ENCODE measurements at regions not wholly inside any gene's neighbourhood (a gene's known extent, or its start where the extent isn't known, plus 50 kb on each side); places are given as distances from the start of the nearest gene placed in this dataset.

DNA sequence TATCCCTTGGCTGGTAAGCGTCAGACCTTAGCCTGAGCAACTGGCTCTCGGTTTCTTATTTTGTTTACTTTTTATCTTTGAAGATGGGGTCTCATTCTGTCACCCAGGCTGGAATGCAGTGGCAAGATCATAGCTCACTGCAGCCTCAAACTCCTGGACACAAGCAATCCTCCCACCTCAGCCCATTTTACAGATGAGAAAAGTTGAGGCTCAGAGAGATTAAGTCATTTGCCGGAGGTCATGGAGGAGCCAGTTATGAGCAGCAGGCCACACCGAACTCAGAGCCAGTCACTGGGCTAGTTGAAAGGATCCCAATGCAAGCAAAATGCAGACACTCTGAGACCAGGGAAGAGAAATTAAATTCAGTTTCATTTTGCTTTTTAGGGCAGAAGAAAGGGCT, 293.6 kb downstream of the SHQ1 start:
- no peak for DNase-seq (ENCODE audit: low spot score in 2 of 2)
- no peak overlapping the region for H3K4me3 Mint-ChIP-seq
- no peak for ATAC-seq
- H3K9me3 Mint-ChIP-seq: peaks cover 4% of the 10 kb centered on the region
- H3K4me1 Mint-ChIP-seq: peaks cover 13% of the 10 kb centered on the region
- H3K36me3 Mint-ChIP-seq: no peaks in the 10 kb centered on the region
- H3K27ac Mint-ChIP-seq: no peak overlapping the region

GRCh38 chr3:72553298-72553697, 294.9 kb downstream of the SHQ1 start:
- H3K36me3 Mint-ChIP-seq: no peaks in the 10 kb centered on the region
- H3K4me1 Mint-ChIP-seq: peaks cover 20% of the 10 kb centered on the region
- H3K9me3 Mint-ChIP-seq: peaks cover 4% of the 10 kb centered on the region
- H3K27ac Mint-ChIP-seq: no peak overlapping the region
- no peak overlapping the region for H3K4me3 Mint-ChIP-seq
- DNase-seq (ENCODE audit: low spot score in 2 of 2) (no peak), ATAC-seq (no peak)

DNA sequence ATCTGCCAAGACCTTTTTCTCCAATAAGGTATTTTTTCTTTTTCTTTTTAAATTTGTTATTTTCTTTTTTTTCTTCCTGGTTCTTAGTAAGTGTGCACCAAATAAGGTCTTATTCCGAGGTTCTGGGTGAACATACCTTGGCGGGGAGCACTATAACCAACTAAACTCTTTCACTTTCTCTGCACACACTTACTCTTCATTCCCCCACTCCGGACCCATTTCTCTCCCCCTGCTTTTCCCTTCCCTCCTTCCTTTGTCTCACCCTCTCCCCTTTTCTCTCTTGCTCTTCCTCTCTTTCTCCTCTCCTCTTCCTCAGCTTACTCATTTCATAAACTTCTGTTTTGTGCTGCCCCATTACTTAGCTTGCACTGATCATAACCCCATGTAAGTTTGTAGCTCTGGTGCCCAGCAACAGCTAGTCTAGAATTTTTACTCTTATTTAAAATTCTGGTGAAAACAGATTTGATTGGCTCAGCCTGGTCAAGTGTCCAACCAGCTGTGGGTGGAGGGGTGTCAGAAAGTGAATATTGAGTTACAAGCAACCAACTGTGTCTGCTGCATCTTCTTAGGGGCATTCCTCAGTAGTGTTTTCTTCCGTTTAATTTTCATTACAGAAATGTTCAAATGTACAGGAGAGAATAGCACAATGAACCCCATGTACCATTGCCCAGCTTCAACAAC, 297.5 kb downstream of the SHQ1 start:
- Mint-ChIP-seq H3K27ac (peak overlapping the region; percentile 95), H3K4me3 (peak overlapping the region; percentile 56), H3K36me3 (no peaks in the 10 kb centered on the region), H3K4me1 (peaks cover 20% of the 10 kb centered on the region), H3K9me3 (no peaks in the 10 kb centered on the region)
- DNase-seq (ENCODE audit: low spot score in 2 of 2) (no peak), ATAC-seq (no peak)

- Mint-ChIP-seq H3K27ac (peak overlapping the region; percentile 95), H3K4me3 (peak overlapping the region; percentile 56), H3K9me3 (no peaks in the 10 kb centered on the region), H3K4me1 (peaks cover 20% of the 10 kb centered on the region), H3K36me3 (no peaks in the 10 kb centered on the region)
- DNase-seq (ENCODE audit: low spot score in 2 of 2): peak in 1 of 2 donors; percentile 62
- ATAC-seq: peak; percentile 49
Measured at GRCh38 chr3:72549761-72550581, 298.3 kb downstream of the SHQ1 start.

DNA sequence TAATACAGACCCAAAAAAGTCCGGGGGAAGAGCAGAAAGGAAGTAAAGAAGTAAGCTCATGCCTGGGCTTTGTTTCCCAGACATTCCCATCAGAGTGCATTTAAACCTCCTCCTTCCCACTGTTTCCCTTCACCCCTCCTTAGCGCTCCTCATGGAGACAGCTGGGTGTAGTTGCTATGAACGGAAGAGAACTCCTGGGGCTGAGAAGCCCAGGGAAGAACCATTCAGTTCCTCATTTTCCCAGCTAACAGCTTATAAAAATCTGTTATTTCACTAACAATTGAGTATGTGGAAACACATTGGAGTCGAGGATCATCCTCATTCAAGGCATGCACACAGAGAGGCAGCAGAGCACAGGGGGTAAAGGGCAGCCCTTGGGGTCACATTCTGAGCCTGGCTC, 299.3 kb downstream of the SHQ1 start:
- no peak for DNase-seq (ENCODE audit: low spot score in 2 of 2)

DNA sequence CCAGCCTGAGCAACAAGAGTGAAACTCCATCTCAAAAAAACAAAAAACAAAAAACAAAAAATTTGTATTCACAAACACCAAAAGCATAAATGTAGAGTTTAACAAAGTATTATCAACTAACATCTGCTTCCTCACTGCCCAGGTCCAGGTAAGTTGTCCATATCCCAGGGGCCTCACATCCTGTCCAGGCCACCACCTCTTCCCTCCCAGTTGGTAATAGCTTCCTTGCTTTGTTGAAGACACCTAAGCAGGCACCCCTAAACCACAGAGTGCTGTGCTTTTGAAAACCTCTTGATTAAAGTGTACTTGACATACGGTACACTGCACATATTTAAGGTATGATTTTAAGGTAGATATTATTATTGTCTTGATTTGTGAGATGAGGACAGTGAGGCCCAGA, 299.8 kb downstream of the SHQ1 start:
- ATAC-seq (no peak), DNase-seq (ENCODE audit: low spot score in 2 of 2) (no peak)
- Mint-ChIP-seq H3K4me3 (no peak overlapping the region), H3K27ac (no peak overlapping the region), H3K36me3 (no peaks in the 10 kb centered on the region), H3K4me1 (peaks cover 20% of the 10 kb centered on the region), H3K9me3 (no peaks in the 10 kb centered on the region)

More for the DNA sequence above, 299.3 kb downstream of the SHQ1 start:
- Mint-ChIP-seq H3K36me3 (no peaks in the 10 kb centered on the region), H3K4me1 (peaks cover 20% of the 10 kb centered on the region), H3K27ac (peak overlapping the region; percentile 95), H3K4me3 (peak overlapping the region; percentile 56), H3K9me3 (no peaks in the 10 kb centered on the region)
- no peak for ATAC-seq

DNA sequence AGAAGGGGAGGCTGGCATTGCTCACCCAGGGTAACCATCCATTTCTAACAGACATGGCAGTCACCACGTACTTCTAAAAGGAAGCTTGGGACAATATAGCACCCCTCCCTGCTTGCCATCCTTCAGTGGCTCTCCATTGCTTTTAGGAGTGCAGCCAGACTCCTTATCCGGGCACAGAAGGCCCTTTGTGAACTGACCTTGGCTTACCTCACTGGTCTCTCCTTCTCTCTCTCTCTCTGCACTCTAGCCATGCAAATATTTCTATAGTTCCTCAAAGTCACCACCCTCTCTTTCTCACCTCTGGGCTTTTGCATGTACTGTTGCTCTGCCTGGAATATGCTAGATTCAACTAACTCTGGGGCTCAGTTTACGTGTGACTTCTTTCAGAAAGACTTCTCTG, 301.1 kb downstream of the SHQ1 start:
- Mint-ChIP-seq H3K36me3 (no peaks in the 10 kb centered on the region), H3K4me1 (peaks cover 20% of the 10 kb centered on the region), H3K27ac (no peak overlapping the region), H3K4me3 (no peak overlapping the region), H3K9me3 (no peaks in the 10 kb centered on the region)
- DNase-seq (ENCODE audit: low spot score in 2 of 2) (no peak), ATAC-seq (no peak)

DNA sequence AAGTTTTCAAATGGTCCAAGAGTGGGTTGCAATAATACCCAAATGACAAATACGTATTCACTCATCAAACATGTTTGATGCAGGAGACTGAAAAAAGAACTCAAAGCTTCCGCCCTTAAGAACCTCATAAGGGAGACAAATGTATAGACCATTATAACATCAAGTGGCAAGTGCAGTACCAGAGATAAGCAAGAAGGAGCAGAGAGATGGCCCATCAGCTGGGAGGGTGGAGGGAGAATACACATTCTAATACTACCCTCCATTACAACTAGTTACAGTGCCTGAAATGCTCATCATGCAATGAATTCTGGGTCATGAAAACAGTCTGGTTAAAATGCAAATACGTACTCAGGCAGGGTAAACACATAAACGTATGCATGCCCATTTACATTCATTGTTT, 304.0 kb downstream of the SHQ1 start:
- H3K4me3 Mint-ChIP-seq: no peak overlapping the region
- no peaks in the 10 kb centered on the region for H3K36me3 Mint-ChIP-seq
- peaks cover 10% of the 10 kb centered on the region for H3K4me1 Mint-ChIP-seq
- H3K9me3 Mint-ChIP-seq: no peaks in the 10 kb centered on the region
- DNase-seq (ENCODE audit: low spot score in 2 of 2): no peak
- H3K27ac Mint-ChIP-seq: no peak overlapping the region
- no peak for ATAC-seq

GRCh38 chr3:72543246-72543645, 305.0 kb downstream of the SHQ1 start:
- no peak for ATAC-seq
- H3K27ac Mint-ChIP-seq: no peak overlapping the region
- peaks cover 13% of the 10 kb centered on the region for H3K4me1 Mint-ChIP-seq
- H3K4me3 Mint-ChIP-seq: no peak overlapping the region
- DNase-seq (ENCODE audit: low spot score in 2 of 2): no peak
- no peaks in the 10 kb centered on the region for H3K9me3 Mint-ChIP-seq
- H3K36me3 Mint-ChIP-seq: no peaks in the 10 kb centered on the region

DNA sequence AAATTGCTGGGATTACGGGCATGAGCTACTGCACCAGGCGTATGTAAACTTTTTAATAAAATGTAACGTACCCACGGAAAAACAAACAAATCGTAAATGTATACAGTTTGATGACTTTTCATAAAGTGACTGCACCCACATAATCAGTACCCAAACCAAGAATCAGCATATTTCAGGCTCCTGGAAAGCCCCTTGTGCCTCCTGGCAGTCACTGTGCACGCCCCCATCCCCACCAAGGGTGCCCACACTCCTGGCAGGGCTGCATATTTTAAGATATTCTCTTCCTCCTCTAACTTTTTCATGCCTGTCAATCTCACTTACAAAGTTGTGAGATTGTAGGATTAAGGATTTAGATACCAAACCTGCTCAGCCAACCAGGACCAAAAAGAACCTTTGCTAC, 305.5 kb downstream of the SHQ1 start:
- Mint-ChIP-seq H3K9me3 (no peaks in the 10 kb centered on the region), H3K4me3 (no peak overlapping the region), H3K4me1 (peaks cover 17% of the 10 kb centered on the region), H3K36me3 (no peaks in the 10 kb centered on the region), H3K27ac (no peak overlapping the region)
- no peak for DNase-seq (ENCODE audit: low spot score in 2 of 2)
- ATAC-seq: no peak

DNA sequence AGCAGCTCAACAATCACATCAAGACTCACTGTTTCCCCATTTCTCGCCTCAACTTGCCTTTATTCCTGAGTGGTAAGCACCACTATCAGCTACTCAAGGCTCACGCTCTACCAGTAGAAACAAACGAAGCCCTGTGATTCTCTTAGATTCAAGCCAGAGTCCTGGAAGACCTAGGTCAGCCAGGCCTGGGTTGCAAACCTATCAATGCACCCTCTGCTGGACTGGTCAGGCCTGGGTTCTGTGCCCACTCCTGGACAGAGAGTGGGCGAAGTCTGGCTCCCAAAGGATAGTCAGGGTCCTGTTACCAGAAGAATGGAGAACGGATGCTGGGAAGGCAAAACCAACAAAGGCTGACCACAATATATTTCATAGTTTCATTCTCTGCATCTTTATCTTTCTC, 308.4 kb downstream of the SHQ1 start:
- no peak for ATAC-seq
- peaks cover 25% of the 10 kb centered on the region for H3K4me1 Mint-ChIP-seq
- no peaks in the 10 kb centered on the region for H3K36me3 Mint-ChIP-seq
- no peak for DNase-seq (ENCODE audit: low spot score in 2 of 2)
- no peaks in the 10 kb centered on the region for H3K9me3 Mint-ChIP-seq
- H3K4me3 Mint-ChIP-seq: no peak overlapping the region
- peak overlapping the region; percentile 40 for H3K27ac Mint-ChIP-seq

DNA sequence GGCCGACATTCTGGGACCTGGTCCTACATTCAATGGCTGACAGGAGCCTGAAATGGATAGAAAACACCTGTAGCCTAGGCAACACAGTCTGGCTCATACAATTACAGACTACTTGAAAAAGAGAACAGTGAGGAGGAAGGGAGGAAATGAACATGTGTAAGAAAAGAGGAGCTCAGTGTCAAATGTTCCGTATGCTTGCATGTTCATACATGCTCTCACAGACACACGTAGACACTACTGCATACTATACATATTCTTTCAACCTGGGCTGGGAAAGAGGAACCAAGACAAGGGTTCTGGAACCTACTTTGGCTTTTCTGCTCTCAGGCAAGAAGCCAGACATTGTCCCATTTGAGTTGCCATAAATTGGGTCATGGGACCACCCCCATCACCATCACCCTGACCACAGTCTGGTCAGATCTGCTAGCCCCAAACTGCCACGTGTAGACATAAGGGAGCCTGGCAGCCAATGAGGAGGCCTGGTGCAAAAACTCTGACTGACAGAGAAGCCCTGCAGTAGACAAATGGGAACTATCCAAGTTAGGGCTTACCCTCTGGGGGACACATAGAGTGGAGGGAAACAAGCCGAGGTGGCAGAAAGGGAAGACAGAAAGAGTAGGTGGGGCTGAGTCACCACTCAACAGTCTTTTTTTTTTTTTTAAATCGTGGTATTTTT, 310.0 kb downstream of the SHQ1 start:
- ATAC-seq (peak; percentile 76), DNase-seq (ENCODE audit: low spot score in 2 of 2) (no peak)
- Mint-ChIP-seq H3K36me3 (peaks cover 8% of the 10 kb centered on the region), H3K4me1 (peaks cover 37% of the 10 kb centered on the region), H3K4me3 (no peak overlapping the region), H3K27ac (no peak overlapping the region), H3K9me3 (peaks cover 7% of the 10 kb centered on the region)

DNA sequence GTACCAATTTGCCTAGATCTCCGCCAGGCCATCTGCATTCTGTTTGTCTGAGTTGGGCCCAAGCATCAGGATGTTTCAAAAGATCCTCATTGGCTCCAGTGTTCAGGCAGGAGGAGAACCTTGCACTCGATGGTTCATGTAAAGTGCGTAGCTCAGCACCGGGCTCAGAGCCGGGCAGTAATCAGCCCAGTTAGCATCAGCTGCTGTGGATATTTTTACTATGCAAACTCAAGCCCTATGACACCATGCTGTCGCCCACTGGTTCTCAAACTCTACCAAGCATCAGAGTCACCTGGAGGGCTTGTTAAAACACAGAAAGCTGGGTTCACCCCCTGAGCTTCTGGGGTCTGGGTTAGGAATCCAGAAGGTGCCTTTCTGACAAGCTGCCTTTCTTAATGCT, 310.8 kb downstream of the SHQ1 start:
- Mint-ChIP-seq H3K27ac (no peak overlapping the region), H3K4me1 (peaks cover 37% of the 10 kb centered on the region), H3K4me3 (no peak overlapping the region), H3K36me3 (peaks cover 8% of the 10 kb centered on the region), H3K9me3 (peaks cover 7% of the 10 kb centered on the region)
- ATAC-seq (no peak), DNase-seq (ENCODE audit: low spot score in 2 of 2) (no peak)

DNA sequence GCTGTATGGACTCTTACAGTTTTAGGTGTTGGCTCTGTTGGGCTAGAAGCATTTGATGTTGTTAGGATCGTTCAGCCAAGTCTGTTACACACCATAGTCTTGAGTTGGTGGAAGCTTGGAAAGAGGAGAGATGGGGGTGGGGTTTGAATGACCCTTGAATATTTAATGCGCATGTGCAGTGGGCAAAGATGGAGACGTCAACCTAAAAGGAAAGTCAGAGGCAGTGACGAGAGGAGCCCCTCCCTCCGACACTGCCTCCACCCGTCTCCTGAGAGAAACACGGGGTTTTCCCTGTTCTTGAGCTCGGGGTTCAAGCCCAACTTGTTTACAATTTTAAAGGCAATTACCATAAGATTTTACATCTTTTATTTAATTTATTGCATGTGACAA, 311.4 kb downstream of the SHQ1 start:
- Mint-ChIP-seq H3K4me1 (peaks cover 37% of the 10 kb centered on the region), H3K27ac (peak overlapping the region; percentile 9)

DNA sequence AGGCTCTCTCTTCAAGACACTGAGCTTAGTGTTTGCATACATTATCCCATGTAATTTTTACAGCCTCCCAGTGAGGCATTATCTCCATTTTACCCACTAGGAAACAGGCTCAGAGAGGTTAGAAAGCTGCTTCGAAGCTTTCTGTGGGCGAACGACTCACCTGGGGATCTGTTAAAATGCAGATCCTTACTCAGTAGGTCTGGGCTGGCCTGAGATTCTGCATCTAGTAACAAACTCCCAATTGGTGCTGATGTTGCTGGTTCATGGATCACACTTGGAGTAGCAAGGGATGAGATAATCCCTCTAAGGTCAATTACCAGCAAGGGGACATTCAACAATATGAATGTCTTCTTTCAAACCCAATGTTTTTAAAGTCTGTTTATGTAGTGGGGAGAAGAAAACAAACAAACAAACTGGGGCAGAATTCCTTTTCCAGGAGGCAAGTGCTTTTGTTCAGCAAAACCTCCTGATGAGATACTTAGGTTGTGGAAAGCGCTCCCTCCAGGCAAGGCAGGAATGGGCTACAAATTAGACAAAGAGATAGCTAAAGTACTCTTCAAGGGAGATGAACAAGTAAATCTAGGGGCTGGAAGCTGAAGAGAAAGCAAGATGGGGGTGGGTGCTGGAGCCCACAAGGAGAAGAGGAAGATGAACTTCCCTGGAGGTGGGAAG, 311.9 kb downstream of the SHQ1 start:
- Mint-ChIP-seq H3K4me3 (no peak overlapping the region), H3K36me3 (peaks cover 8% of the 10 kb centered on the region), H3K27ac (peak overlapping the region; percentile 9), H3K9me3 (peaks cover 7% of the 10 kb centered on the region), H3K4me1 (peaks cover 37% of the 10 kb centered on the region)
- ATAC-seq (no peak), DNase-seq (ENCODE audit: low spot score in 2 of 2) (no peak)

More for the DNA sequence above, 311.4 kb downstream of the SHQ1 start:
- no peak overlapping the region for H3K4me3 Mint-ChIP-seq
- ATAC-seq (no peak), DNase-seq (ENCODE audit: low spot score in 2 of 2) (no peak)
- peaks cover 8% of the 10 kb centered on the region for H3K36me3 Mint-ChIP-seq
- peaks cover 7% of the 10 kb centered on the region for H3K9me3 Mint-ChIP-seq
